Activated CD4-positive, alpha-beta T cell treated with anti-CD3 and anti-CD28 coated beads, Interleukin-2, amount 50 U/mL, for 24 hours (primary cell): ENCODE measurements at regions not wholly inside any gene's neighbourhood (a gene's known extent, or its start where the extent isn't known, plus 50 kb on each side); places are given as distances from the start of the nearest gene placed in this dataset.

Experiments used
- DNase-seq, 2 donors: peaks; one replicate each; pipeline ENCODE4 v3.0.0-alpha.2; 2020; ENCODE audit warnings: low read depth in 1 of 2, low spot score in 1 of 2

- no peak for DNase-seq
Measured at GRCh38 chr1:60394436-60394835, 320.9 kb upstream of the C1orf87 start.

DNA sequence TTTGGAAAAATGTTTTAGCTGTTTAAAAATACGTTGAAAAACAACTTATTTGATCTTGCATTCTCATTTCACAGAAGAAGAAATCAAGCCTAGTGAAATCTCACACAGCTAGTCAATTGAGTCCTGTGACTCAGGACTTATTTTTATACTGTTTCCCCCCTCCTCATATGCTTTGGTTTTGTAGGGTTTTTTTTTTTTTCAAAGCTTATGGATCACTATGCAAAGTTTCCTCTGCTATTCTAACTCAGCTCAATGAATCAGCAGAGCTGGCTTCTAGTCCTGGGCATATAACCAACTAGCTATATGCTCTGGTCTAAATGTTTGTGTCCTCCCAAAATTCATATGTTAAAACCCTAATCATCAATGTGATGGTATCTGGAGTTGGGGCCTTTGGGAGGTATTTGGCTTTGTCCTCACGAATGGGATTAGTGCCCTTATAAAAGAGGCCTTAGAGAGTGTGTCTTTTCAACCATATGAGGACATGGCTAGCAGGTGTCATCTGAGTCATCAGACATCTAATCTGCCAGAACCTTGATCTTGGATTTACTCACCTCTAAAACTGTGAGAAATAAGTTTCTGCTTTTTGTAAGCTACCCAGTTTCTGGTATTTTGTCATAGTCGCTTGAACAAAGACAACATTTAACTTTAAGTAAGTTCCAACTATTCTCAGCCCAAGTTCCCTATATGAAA lies 317.2 kb upstream of the C1orf87 start:
- DNase-seq, result no peak

- DNase-seq, result no peak
Measured at GRCh38 chr1:60388092-60388987, 314.8 kb upstream of the C1orf87 start.

DNA sequence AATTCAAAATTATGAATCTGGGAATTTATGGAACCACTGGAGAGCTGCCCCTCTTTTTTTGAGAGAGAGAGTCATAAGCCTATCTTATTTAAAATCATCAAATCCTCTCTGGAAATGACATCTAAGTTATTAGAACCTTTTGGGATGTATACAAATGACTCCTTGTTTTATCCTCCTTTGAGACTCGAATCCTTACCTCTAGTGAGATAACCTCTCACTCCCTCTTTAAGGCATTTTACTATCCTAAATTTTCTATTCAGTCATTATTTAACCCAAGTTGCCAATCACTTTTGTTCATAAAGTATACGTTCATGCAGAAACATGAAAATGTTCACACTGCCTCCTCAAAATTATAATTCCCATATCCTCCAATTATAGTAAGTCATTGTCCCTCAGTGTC lies 313.6 kb upstream of the C1orf87 start:
- DNase-seq, result no peak

DNA sequence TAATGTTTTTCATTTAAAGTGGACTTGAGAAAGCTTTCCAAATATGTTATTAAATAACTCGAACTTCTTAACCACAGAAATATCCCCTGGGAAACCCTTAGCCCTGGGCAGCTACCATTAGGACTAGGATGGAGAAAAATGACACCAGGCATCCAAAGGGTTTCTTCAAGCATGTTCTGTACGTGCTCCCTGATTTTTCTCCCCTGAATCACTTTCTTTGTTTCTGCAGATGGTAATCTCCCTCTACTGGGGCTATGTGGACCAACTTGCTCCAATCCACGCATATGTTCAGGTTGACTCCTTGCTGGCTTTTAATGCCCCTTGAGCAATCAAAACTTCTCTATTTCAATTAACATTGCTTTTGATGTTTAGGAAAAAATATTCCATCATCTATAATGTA lies 312.7 kb upstream of the C1orf87 start:
- no peak for DNase-seq

- no peak for DNase-seq
Measured at GRCh38 chr1:60376196-60376595, 302.6 kb upstream of the C1orf87 start.

- no peak for DNase-seq
Measured at GRCh38 chr1:60374537-60374936, 301.0 kb upstream of the C1orf87 start.

GRCh38 chr1:60367532-60367931 lies 294.0 kb upstream of the C1orf87 start:
- no peak for DNase-seq

DNA sequence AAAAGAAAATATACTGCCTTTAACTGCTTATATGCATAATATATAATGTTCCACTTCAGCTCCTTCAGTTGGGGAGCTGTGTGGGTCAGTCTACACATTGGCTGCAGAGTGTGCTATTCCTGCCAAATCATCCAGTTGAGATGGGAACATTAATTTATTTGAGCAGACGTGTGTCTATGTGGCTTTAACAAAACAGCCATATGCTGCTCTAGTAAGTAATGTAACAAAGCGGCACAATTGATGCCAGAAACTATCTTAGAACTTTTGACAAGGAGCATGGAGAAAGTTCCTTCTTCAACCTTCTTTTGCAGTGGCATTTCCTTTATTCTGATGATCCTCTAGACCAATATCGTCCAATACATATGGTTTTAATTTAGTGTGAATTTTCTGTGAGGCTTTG lies 285.9 kb upstream of the C1orf87 start:
- no peak for DNase-seq

GRCh38 chr1:60350531-60350930 lies 277.0 kb upstream of the C1orf87 start:
- no peak for DNase-seq

- no peak for DNase-seq
Measured at GRCh38 chr1:60348884-60349283, 275.3 kb upstream of the C1orf87 start.

GRCh38 chr1:60345621-60346020 lies 272.1 kb upstream of the C1orf87 start:
- DNase-seq, result no peak

DNA sequence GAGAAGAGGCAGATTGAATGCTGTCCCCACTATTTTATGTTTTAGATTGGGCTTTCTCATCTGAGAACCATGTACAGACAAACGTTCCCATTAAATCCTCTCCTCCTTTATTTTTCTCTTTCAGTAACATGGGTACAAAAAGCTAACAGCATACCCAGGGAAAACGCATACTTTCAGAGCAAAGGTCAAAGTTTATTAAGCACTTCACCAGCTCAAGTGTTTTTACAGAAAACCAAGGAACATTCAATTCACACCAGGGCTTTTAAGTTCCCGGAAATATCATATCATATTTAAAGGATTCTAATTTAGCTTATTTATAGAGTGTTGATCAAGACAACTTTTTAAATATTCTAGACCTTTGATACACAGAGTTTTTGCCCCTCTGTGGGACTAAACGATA lies 271.5 kb upstream of the C1orf87 start:
- no peak for DNase-seq

DNA sequence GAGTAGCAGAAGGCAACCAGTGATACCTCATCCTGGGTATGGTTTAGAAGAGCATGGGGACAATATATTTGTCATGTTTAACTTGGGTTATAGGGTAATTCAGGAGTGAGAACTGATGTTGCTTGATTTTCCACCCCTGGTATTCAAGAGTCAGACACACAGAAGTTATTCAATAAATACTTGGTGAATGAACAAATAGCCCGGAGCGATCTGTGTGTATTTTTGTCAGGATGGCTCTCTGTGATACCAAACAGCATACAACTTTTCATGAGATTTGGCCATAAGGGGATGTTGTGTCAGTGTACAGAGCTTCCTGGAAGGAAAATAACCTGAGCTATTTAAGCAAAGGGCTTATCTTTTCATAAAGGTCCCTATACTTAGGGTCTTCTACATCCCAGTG lies 270.2 kb upstream of the C1orf87 start:
- no peak for DNase-seq

GRCh38 chr1:60342569-60342968 lies 269.0 kb upstream of the C1orf87 start:
- no peak for DNase-seq

DNA sequence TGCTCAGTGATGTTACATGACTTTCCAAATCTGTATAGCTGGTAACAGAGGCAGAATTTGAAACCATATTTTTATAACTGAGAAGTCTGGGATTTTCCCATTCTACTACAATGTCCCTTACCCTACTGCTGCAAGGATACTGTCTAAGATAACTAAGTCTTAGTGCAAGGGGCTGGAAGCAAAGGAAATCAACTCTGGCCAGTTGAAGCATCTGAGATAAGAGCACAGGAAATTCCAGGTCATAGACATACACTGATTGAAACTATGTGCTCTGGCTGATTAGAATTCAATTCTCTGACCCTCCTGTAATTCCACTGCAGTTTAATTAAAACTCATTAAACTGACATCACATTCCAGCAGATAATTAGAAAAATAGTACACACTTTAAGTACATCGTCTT lies 267.7 kb upstream of the C1orf87 start:
- DNase-seq, result no peak

DNA sequence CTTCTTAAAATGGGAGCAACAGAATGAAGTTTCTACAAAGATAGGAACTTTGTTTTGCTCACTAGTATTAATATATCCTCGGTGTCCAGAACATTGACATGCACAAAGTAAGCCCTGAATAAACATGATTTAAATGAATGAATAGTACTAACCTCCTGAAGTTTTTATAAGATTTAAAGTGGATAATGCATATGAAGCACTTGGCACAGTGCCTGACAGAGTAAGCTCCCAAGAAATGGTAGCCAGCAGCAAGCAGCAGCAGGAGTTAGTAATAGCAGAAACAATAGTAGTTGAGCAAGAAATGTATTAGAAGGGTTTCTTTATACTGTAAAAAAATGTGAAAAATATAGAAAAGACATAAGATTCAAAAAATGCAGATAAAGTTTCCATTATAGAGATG lies 258.1 kb upstream of the C1orf87 start:
- DNase-seq, result no peak

DNA sequence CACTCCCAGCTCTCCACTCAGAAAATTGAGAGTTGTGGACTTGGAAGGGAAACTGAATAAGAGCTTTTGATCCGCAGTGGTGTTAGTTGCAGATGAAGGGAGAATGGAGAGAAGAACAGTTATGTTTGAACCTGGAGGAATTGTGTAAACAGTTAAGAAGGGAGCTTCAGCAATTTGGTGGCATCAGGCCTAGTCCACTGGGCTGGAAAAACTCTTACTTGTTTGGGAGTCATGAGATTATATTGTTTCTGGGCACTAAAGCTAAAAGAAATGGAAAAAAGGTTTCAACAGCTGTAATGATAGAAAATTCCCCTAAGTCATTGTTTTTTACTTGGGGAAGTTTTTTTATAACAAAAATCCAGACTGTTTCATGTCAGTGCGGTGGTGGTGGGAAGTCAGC lies 256.1 kb upstream of the C1orf87 start:
- DNase-seq, result no peak

GRCh38 chr1:60311838-60312237 lies 238.3 kb upstream of the C1orf87 start:
- DNase-seq, result no peak

DNA sequence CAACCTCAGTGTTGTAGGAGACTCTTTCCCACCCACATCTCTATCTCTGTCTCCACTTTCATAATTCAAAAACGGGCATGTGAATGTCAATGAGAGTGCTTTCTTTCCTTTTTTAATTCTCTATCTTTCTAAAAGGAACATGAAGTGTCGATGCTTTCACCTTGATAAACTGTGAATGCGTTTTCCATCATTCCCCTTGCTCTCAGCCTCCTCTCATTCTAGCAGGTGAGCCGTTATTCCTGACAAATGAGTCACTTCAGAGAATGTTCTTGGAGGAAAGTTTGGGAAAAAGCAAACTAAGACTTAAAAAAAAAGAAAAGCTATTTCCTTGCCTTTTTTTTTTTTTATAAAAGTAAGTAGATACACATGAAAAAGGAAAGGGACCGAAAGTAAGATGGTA lies 226.0 kb upstream of the C1orf87 start:
- DNase-seq, result no peak

GRCh38 chr1:60298290-60298689 lies 224.7 kb upstream of the C1orf87 start:
- DNase-seq, result no peak

- DNase-seq, result no peak
Measured at GRCh38 chr1:60296794-60297193, 223.2 kb upstream of the C1orf87 start.

DNA sequence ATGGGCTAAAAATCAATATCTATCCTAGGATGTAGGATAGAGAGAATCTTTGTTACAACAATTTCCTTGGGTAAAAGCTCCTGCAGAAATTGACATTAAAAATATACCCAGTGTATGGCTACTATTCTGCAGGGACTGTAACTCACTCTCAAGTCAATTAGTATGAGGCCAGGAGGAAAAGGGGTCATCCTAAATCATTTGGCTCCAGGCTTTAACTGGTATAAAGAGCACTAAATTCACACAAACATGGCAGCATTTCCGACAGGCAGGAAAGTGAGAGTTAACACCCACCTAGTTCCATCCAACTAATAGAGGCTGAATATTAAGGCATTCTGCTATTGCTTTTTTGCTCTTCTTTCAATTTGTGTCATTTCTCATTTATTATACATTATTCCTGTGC lies 218.6 kb upstream of the C1orf87 start:
- DNase-seq, result no peak
